Duodenal mucosa (tissue), 2 donors: ENCODE measurements at regions not wholly inside any gene's neighbourhood (a gene's known extent, or its start where the extent isn't known, plus 50 kb on each side); places are given as distances from the start of the nearest gene placed in this dataset.
"Not testable (repeated sequence)": the region's sequence is repeated elsewhere in the genome, so short reads cannot be mapped to it uniquely, and the experiment has no call there.

Source experiments
- H3K27ac ChIP-seq: one replicate; pipeline ENCODE4 v1.7.0; 2013; ENCODE audit warnings: low read depth, low read length
- H3K27me3 ChIP-seq, 2 donors: one replicate each; pipeline ENCODE4 v1.7.0; 2013; ENCODE audit warnings: low read length in 2 of 2, control low read depth in 1 of 2; ENCODE audit not compliant: insufficient read depth in 2 of 2, control insufficient read depth in 1 of 2
- H3K36me3 ChIP-seq, 2 donors: one replicate each; pipeline ENCODE4 v1.7.0; 2013; ENCODE audit warnings: low read length in 2 of 2, control low read depth in 1 of 2; ENCODE audit not compliant: insufficient read depth in 2 of 2, control insufficient read depth in 1 of 2
- H3K4me1 ChIP-seq, 2 donors: one replicate each; pipeline ENCODE4 v1.7.0; 2013; ENCODE audit warnings: low read length in 2 of 2, control low read depth in 1 of 2; ENCODE audit not compliant: insufficient read depth in 2 of 2, control insufficient read depth in 1 of 2
- H3K4me3 ChIP-seq, 2 donors: one replicate each; pipeline ENCODE4 v1.7.0; 2013; ENCODE audit warnings: low read length in 2 of 2, low read depth in 1 of 2
- H3K9ac ChIP-seq, 2 donors: one replicate each; pipeline ENCODE4 v1.7.0; 2013; ENCODE audit warnings: low read length in 2 of 2, low read depth in 1 of 2
- H3K9me3 ChIP-seq, 2 donors: one replicate each; pipeline ENCODE4 v1.7.0; 2013; ENCODE audit warnings: low read length in 2 of 2, control low read depth in 1 of 2; ENCODE audit not compliant: control insufficient read depth in 1 of 2

DNA sequence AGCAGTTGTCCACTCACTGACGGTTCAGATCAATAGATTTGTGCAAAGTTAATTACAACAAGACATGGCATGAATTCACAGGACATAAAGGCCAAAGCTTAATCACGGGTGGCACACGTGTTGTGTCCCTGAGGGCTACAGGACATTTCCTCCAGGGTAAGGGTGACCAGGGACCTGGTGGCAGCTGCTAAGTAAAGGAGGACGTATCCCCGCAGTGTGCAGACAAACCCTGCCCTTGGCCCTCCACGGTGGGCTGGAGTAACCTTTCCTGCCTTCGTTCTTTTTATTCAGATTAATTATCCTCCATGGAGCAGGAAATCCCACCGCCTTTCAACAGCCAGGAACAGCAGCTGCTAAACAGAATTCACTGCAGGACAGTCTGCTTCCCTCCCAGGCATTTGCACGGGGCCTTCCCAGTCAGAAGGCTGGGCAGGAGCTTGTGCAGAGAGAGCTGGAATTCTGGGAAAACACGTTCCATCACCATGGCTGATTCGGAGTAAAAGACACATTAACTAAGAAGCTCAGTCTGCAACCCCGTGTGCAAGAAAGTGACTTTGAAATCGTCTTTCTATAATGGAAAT, 289.9 kb upstream of the SFSWAP start:
- Histone ChIP-seq H3K27me3 (no peaks in the 10 kb centered on the region), H3K4me1 (no peaks in the 10 kb centered on the region), H3K36me3 (no peaks in the 10 kb centered on the region), H3K4me3 (no peak overlapping the region), H3K9me3 (no peaks in the 10 kb centered on the region), H3K9ac (no peak overlapping the region), H3K27ac (no peak overlapping the region)

DNA sequence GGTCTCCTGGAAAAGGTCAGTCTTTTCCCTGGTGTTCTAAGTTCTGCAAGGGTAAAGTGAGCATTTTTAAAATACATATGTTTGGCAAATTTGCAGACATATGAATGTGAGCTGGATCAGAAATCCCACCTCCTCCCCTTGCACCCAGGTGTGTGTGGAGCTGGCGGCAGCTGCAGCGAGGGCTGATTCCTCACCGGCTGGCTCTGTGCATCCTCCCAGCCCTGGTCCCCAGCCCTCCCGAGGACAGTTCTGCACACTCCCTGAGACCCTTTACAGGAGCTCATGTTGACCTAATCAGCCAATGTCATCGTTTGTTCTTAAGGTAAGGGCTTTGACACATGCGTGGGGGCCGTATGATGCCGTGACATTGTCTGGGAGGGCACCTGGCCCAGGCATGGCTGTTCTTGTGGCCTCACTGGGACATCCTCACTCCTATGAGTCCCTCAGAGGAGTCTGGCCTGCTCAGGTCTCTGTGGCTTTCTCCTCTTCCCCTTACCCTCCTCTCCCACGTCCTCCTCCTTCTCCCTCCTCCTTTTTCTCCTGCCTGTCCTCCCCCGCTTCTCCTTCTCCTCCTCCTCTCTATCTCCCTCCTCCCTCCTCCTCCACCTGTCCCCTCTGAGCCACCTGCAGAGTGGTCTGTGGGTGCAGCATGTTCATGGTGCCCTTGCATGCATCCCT, 289.2 kb upstream of the SFSWAP start:
- H3K9me3 ChIP-seq = no peaks in the 10 kb centered on the region
- H3K4me3 ChIP-seq = no peak overlapping the region
- no peak overlapping the region for H3K9ac ChIP-seq
- no peaks in the 10 kb centered on the region for H3K36me3 ChIP-seq
- H3K4me1 ChIP-seq = no peaks in the 10 kb centered on the region
- no peaks in the 10 kb centered on the region for H3K27me3 ChIP-seq
- H3K27ac ChIP-seq = no peak overlapping the region

DNA sequence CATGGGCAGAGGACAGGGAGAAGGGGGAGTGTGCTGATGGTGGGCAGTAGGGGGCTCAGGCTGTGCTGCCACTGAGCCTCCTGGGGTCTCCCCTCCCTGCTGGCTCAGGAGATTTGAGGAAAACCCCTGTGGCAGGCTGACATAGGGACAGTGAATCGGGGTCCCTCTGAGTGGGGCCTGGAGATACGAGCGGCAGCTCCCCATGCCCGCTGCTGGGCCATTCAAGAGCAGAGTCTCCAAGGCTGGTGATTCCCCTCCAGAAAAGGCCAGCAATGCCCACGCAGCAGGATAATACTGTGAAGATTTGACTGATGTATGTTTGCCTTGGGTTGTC, 288.7 kb upstream of the SFSWAP start:
- no peaks in the 10 kb centered on the region for H3K27me3 ChIP-seq
- no peak overlapping the region for H3K27ac ChIP-seq
- no peaks in the 10 kb centered on the region for H3K9me3 ChIP-seq
- H3K36me3 ChIP-seq = no peaks in the 10 kb centered on the region
- no peak overlapping the region for H3K9ac ChIP-seq
- no peaks in the 10 kb centered on the region for H3K4me1 ChIP-seq
- H3K4me3 ChIP-seq = no peak overlapping the region

DNA sequence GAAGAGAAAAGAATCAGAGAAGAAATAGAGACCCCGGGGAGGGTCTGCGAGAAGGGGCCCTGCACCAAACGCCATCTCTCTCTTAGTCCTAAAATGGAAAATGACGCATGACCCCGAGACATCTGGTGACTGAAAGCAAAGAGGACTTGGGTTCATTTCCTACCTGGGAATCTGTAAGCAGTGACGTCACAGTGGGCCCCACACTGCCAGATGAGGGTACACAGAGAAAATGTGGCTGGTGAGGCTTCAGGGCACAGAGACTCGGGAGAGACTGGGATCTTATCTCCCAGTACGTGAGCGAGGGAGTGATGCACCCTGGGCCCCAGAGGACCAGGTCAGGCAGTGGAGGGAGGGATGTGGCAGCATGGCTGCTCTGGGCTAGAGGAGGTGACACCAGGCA, 288.1 kb upstream of the SFSWAP start:
- Histone ChIP-seq H3K27me3 (no peaks in the 10 kb centered on the region), H3K4me3 (no peak overlapping the region), H3K9ac (no peak overlapping the region), H3K27ac (no peak overlapping the region), H3K4me1 (no peaks in the 10 kb centered on the region), H3K9me3 (no peaks in the 10 kb centered on the region), H3K36me3 (no peaks in the 10 kb centered on the region)

DNA sequence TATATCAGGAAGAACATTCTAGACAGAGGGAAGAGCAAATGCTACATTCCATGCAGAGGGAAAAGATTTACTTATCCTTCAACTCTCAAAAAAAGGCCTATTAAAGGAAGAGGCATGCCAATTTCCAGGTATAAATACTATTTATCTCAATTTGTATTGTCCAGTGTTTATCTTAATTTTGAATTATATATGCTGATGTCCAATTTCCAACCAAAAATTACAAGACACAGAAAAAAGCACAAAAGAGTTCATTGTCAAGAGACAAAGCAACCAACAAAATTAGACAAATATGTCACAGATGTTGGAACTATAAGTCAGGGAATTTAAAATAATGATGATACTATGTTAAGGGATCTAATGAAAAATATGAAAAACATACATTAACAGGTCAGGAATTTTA, 286.6 kb upstream of the SFSWAP start:
- Histone ChIP-seq H3K4me1 (no peaks in the 10 kb centered on the region), H3K27me3 (no peaks in the 10 kb centered on the region), H3K27ac (no peak overlapping the region), H3K9ac (no peak overlapping the region), H3K9me3 (no peaks in the 10 kb centered on the region), H3K36me3 (no peaks in the 10 kb centered on the region), H3K4me3 (no peak overlapping the region)

DNA sequence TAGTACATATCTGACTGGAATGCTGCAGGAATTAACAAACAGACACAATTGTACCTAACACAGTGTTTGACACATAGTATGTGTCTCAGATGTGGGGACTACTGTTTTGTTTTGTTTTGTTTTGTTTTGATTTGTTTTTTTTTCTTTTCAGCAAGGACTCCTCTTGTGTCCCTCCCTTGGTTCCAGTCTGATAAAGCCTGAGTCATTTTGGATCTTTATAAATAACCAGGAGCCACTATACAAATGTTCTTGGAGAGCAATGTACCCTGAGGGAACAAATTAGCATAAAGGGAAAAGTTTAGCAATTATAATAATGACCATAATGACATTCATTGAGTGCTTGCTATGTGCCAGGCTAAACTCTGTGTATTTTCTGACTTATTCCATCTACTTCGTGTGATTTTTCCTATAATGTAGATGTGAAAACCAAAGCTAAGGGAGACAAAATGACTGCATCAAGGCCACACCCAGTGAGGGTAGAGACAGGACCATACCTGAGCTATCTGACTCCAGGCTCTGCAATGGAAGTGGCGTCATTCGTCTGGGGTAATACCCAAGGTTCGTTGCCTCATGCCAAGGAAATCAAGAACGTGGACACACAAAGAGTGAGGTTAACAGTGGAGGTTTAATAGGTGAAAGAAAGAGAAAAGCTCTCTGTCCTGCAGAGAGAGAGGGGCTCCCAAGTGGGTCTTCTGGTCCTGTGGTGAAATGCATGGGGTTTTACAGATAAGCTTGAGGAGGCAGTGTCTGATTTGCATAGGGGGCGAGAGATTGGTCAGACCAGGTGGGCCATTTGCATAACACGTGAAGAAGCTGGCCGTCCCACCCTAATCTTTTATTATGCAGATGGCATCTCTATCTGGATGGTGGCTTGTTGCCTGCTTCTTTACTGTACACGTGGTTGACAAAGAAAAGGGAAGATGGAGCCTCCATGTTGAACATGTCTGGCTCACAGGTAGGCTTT, 285.5 kb upstream of the SFSWAP start:
- no peaks in the 10 kb centered on the region for H3K9me3 ChIP-seq
- H3K27me3 ChIP-seq = no peaks in the 10 kb centered on the region

DNA sequence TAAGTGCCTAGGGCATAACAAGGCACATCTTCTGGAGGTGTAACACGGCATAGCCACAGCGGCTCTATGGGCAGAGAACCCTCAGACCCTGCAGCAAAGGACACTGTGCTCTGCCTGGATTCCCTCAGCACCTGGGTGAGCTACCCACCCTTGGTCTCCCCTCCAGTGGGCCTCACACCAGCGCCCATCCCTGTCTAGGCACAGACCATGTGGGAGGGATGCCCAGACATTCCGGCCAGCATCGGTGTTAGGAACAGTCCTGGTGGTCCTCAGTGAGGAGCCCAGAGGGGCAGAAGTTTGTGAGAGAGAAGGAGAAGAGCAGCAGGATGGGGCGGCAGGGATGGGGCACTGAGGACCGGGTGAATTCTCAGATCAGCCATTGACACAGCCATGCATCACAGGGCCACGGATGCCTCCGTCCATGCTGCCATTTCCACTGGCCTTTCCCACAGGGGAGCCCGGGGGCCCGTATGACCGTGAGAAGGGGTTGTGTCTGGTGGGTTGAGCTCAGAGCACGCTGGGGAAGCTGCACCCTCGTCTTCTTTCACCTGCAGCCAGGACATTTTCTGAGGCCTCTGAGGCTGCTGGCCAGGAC, 282.7 kb upstream of the SFSWAP start:
- no peak overlapping the region for H3K9ac ChIP-seq
- no peak overlapping the region for H3K27ac ChIP-seq
- no peaks in the 10 kb centered on the region for H3K9me3 ChIP-seq
- peaks cover 0 to 6% of the 10 kb centered on the region in 2 donors for H3K27me3 ChIP-seq
- H3K4me3 ChIP-seq = no peak overlapping the region
- no peaks in the 10 kb centered on the region for H3K36me3 ChIP-seq
- H3K4me1 ChIP-seq = no peaks in the 10 kb centered on the region

More for the DNA sequence above, 285.5 kb upstream of the SFSWAP start:
- no peaks in the 10 kb centered on the region for H3K4me1 ChIP-seq
- no peak overlapping the region for H3K9ac ChIP-seq
- H3K36me3 ChIP-seq = no peaks in the 10 kb centered on the region
- no peak overlapping the region for H3K4me3 ChIP-seq
- H3K27ac ChIP-seq = no peak overlapping the region

DNA sequence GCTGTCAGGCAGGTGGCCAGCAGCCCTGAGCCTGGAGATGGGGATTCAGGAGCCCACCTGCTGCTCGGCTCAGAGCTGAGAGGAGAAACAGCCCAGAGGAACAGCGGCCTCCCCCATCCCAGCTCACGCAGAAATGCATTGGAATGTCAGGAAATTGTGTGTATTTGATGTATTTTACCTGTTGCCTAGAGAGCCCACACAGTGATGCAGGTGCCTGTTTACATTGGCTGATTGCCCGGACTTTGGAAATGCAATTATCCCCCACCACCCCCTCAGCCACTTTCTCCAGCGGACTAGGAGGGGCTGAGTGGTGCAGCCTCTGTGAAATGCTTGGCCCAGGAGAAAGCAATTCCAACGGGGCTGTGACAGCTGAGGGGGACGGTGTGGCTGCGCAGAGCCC, 281.7 kb upstream of the SFSWAP start:
- H3K9ac ChIP-seq, H3K4me3 ChIP-seq, H3K27ac ChIP-seq, H3K4me1 ChIP-seq, H3K36me3 ChIP-seq, H3K27me3 ChIP-seq, H3K9me3 ChIP-seq: not testable (repeated sequence)

DNA sequence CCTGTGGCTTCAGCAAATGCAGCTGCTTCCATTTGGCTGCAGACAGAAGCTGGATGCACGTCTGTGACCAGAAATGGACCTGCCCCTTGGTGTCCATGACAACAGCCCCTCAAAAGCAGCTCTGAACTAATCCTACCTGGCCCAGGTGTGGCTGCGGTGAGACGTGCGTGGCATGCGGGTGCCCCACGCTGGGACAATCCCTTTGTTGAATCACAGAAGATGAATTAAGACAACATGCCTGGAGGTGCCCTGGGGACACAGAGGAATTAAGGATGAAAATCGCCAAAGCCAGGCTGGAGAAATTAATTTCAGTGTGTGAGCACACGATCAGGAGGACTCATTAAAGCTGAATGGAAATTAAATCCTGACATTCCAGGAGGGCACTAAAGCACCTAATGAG, 281.2 kb upstream of the SFSWAP start:
- H3K36me3 ChIP-seq, H3K9me3 ChIP-seq, H3K27ac ChIP-seq, H3K9ac ChIP-seq, H3K4me1 ChIP-seq, H3K27me3 ChIP-seq, H3K4me3 ChIP-seq: not testable (repeated sequence)

DNA sequence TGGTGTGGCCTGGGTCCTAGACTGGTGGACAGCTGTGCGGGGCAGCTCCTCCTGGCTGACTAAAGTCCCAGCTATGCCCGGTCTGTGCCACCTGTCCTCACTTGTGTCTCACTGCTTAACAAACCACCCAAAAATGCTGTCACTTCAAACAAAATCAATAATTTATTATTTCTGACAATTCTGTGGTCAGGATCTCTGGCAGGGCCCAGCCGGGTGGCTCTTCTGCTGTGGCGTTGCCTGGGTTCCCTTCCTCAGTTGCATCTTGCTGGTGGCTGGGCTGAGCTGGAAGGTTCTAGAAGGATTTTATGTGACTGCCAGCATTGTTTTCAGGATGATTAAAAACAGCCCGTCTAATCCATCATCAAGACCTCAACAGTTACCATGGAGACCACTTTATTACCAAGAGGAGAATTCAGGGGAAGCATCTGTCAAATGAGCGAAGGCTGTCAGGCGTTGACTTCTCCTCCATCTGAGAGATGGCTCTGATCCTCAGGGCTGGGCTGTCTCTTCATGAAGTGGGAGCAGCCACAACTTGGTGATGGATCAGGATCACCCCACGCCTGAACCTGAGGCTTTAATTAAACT, 280.6 kb upstream of the SFSWAP start:
- Histone ChIP-seq H3K36me3 (no peaks in the 10 kb centered on the region), H3K27ac (no peak overlapping the region), H3K4me1 (no peaks in the 10 kb centered on the region), H3K9me3 (no peaks in the 10 kb centered on the region), H3K27me3 (peaks cover 0 to 6% of the 10 kb centered on the region in 2 donors), H3K9ac (no peak overlapping the region), H3K4me3 (no peak overlapping the region)
